GM13976 (cell line): ENCODE measurements at regions not wholly inside any gene's neighbourhood (a gene's known extent, or its start where the extent isn't known, plus 50 kb on each side); places are given as distances from the start of the nearest gene placed in this dataset.

Source experiments
- DNase-seq: peaks from one replicate; pipeline ENCODE4 v3.0.0; 2012; ENCODE audit warnings: low spot score
- in situ Hi-C: fragments of 300-500 bp; cut with MboI; formaldehyde crosslinking; loops from one replicate; pipeline ENCODE4 v1.12.0; 2022; ENCODE audit warnings: low sequenced_read_pairs, mixed read lengths, inconsistent platforms; ENCODE audit not compliant: unreplicated experiment
- TF ChIP-seq, protein P1 (sequence below): IDR thresholded peaks from 2 replicates; pipeline ENCODE4 v1.5.1; 2012; ENCODE audit warnings: borderline replicate concordance, mild to moderate bottlenecking; ENCODE audit not compliant: insufficient read depth; ENCODE audit errors: extremely low read depth, missing control alignments, control extremely low read depth

DNA sequence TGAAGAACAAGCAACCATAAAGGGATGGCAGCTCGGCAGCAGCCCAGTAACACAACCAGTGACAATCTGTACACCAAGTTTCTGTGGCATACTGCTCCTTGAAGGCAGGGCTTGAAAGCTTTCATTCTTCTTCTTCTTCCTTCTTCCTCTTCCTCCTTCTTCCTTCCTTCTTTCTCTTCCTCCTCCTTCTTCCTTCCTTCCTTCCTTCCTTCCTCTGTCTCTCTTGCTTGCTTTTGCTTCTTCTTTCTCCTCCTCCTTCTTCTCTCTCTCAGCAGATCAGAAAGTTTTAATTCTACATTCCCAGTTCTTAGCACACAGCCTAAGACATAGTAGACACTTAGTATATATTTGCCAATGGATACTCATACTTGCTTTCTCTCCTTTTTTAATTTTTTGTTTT, 95.9 kb downstream of the GLUL start:
- DNase-seq = no peak
- in situ Hi-C loops = no loop called here

DNA sequence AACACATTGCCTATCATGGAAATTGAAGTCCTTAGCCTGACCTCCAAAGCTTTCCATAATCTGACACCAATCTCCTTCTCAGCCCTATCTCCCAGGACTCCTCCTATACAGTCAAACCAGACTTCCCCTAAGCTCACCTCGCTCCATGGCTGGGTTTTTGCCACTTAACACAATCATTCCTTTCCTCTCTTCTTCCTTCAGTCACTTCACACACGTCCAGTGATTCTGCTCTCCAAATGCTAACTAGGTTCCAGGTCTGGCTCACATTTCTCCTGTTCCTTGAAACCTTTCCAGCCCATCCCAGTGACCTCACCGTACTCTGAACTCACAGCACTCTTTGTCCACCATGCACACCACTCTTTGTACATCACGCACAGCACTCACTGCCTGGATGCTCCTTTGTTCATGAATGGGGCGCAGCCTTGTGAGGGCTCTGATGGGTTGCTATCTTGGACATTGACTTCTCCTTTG, 98.4 kb downstream of the GLUL start:
- TF ChIP-seq, protein P1, sequence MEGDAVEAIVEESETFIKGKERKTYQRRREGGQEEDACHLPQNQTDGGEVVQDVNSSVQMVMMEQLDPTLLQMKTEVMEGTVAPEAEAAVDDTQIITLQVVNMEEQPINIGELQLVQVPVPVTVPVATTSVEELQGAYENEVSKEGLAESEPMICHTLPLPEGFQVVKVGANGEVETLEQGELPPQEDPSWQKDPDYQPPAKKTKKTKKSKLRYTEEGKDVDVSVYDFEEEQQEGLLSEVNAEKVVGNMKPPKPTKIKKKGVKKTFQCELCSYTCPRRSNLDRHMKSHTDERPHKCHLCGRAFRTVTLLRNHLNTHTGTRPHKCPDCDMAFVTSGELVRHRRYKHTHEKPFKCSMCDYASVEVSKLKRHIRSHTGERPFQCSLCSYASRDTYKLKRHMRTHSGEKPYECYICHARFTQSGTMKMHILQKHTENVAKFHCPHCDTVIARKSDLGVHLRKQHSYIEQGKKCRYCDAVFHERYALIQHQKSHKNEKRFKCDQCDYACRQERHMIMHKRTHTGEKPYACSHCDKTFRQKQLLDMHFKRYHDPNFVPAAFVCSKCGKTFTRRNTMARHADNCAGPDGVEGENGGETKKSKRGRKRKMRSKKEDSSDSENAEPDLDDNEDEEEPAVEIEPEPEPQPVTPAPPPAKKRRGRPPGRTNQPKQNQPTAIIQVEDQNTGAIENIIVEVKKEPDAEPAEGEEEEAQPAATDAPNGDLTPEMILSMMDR = no peak
- in situ Hi-C loops = no loop called here
- DNase-seq = no peak

More for the DNA sequence above, 95.9 kb downstream of the GLUL start:
- TF ChIP-seq, protein P1 = no peak

DNA sequence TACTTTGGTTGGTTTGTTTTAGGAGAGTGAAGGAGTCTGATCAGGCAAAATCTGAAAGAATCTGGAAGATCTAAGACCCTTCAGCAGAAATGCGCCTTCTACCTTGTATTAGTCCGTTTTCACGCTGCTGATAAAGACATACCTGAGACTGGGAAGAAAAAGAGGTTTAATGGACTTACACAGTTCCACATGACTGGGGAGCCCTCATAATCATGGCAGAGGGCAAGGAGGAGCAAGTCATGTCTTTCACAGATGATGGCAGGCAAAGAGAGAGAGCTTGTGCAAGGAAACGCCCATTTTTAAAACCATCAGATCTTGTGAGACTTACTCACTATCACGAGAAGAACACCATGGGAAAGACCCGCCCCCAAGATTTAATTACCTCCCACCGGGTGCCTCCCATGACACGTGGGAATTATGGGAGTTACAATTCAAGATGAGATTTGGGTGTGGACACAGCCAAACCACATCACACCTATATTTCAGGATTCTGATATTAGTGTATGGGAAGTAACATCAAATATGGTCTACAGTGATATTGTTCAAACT, 99.3 kb downstream of the GLUL start:
- in situ Hi-C loops = no loop called here
- TF ChIP-seq, protein P1 = no peak
- DNase-seq = no peak

DNA sequence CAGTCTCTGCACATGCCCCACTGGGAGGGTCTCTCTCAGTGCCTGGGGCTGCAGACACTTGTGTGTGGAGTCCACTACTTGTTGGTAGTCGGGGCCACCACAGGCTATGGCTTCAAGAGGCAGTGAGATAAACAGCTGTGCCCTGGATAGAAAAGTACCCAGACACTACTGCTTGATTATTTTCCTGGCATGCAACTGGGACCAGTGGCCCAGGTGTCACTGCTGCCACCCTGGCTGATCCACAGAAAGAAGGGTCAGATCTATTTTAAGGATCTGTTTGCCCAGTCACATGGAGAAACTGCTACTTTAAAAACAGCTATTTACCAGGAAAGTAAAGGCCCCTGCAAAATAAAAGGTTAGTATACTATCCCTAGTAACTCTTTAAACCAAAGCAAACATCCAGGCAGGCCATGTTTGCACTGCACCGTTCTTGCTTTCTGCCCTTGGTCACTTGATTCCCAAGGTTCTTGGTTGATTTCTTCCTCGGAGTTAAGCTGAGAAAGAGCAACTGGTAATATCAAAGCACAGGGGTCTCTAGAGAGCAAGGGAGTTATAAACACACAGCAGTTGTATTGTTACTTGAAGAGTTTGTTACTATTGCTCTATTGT, 99.9 kb downstream of the GLUL start:
- TF ChIP-seq, protein P1 = no peak
- no peak for DNase-seq
- in situ Hi-C loops = no loop called here

DNA sequence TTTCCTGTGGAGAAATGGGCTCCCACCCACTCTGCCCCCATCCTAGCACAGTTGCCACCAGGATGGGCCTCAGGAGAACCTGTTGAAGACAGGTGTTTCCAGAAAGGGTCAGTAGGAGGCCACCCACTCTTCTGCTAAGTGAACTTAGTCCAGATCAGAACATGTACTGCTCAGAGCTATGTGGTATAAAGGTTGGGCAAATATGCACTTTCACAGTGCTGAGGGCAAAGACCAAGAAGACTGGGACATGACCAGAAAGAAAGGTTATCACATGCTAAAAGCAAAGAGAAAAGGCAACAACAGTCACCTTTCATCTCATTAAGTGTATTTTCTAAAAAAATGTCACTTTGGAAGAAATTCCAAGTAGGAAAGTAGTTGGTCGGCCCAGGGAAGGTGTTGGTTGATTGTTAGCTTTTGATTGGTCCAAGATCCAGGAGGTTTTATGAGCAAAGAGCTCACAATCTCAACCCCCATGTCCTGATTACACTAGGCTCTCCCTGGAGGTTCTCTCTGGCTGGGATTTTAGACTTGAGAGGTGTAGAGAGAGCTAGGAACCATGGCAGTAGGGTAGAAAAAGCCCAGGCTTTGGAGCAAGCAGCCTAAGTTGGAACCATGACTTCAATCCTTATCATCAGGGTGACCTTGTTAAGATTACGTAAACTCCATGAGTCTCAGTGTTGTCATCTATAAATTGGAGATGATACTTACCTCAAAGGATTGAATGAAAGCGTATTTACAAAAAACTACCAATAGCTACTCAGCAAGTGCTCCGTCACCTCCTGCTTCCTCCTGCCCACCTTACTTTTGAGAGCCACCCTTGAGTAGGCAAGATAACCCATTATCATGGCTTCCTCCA, 102.6 kb downstream of the GLUL start:
- DNase-seq = no peak
- in situ Hi-C loops = no loop called here
- TF ChIP-seq, protein P1 = no peak

DNA sequence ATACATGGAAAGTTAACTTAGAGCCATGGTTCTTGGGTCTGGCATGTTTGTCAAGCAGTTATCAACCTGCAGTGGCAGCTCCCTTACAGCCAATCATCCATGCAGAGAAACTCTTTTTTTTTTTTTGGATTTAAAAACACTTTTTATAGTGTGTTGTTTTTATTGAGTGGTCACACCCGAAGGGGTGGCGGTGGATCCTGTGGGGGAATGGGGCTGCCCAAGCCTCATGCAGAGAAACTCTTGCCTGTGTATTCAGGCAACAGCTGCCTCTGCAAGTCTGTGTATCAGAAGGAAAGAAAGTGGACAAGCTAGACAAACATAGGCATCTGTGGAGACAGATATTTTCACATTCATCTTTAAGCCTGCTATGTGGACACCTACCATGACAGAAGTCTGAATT, 104.8 kb downstream of the GLUL start:
- in situ Hi-C loops = no loop called here
- TF ChIP-seq, protein P1 = no peak
- no peak for DNase-seq
